Endodermal cell (in vitro differentiated cells): ENCODE measurements at regions not wholly inside any gene's neighbourhood (a gene's known extent, or its start where the extent isn't known, plus 50 kb on each side); places are given as distances from the start of the nearest gene placed in this dataset.

ENCODE experiments used
- DNase-seq: peaks from one replicate; pipeline ENCODE4 v3.0.0-alpha.2; 2017
- H3K27ac ChIP-seq: 2 replicates; pipeline ENCODE4 v1.5.1; 2013; ENCODE audit warnings: mild to moderate bottlenecking, low read depth, low read length, moderate library complexity
- H3K27me3 ChIP-seq: 2 replicates; pipeline ENCODE4 v1.6.1; 2013; ENCODE audit warnings: mild to moderate bottlenecking, low read length, moderate library complexity; ENCODE audit not compliant: insufficient read depth, control insufficient read depth, poor library complexity, severe bottlenecking
- H3K36me3 ChIP-seq: 2 replicates; pipeline ENCODE4 v1.7.0; 2013; ENCODE audit warnings: mild to moderate bottlenecking, low read length, moderate library complexity; ENCODE audit not compliant: control insufficient read depth, insufficient read depth
- H3K4me1 ChIP-seq: one replicate; pipeline ENCODE4 v1.7.0; 2013; ENCODE audit warnings: low read length; ENCODE audit not compliant: control insufficient read depth, insufficient read depth
- H3K4me3 ChIP-seq: 2 replicates; pipeline ENCODE4 v1.5.1; 2013; ENCODE audit warnings: mild to moderate bottlenecking, low read length, moderate library complexity
- H3K9ac ChIP-seq: 2 replicates; pipeline ENCODE4 v1.6.1; 2013; ENCODE audit warnings: mild to moderate bottlenecking, low read length, moderate library complexity; ENCODE audit not compliant: poor library complexity, severe bottlenecking; ENCODE audit errors: extremely low read depth
- H3K9me3 ChIP-seq: 2 replicates; pipeline ENCODE4 v1.6.1; 2013; ENCODE audit warnings: mild to moderate bottlenecking, low read length, moderate library complexity; ENCODE audit not compliant: control insufficient read depth
- H3K27ac Mint-ChIP-seq: 2 replicates; pipeline ENCODE4 v1.8.0; 2020; ENCODE audit warnings: mixed read lengths
- H3K27me3 Mint-ChIP-seq: 2 replicates; pipeline ENCODE4 v1.8.0; 2021; ENCODE audit warnings: mild to moderate bottlenecking, mixed read lengths; ENCODE audit not compliant: insufficient read depth
- H3K36me3 Mint-ChIP-seq: 2 replicates; pipeline ENCODE4 v1.8.0; 2020; ENCODE audit warnings: low read depth, mixed read lengths
- H3K4me1 Mint-ChIP-seq: 2 replicates; pipeline ENCODE4 v1.8.0; 2020; ENCODE audit warnings: mixed read lengths
- H3K4me3 Mint-ChIP-seq: 2 replicates; pipeline ENCODE4 v1.8.0; 2020; ENCODE audit warnings: mild to moderate bottlenecking, moderate library complexity, mixed read lengths
- H3K9me3 Mint-ChIP-seq: 2 replicates; pipeline ENCODE4 v1.8.0; 2020; ENCODE audit warnings: mild to moderate bottlenecking, mixed read lengths
- CTCF ChIP-seq: fragments of 200-600 bp; sonication (generic); conservative IDR thresholded peaks from 2 replicates; pipeline ENCODE4 v1.5.0; 2021; ENCODE audit warnings: antibody characterized with exemption, mild to moderate bottlenecking
- WGBS, 2 experiments: methylation state at CpG; one replicate each; pipeline versions ENCODE4 v1.1.5 to v1.1.7; 2013; ENCODE audit warnings: missing lambda C conversion rate in 2 of 2, mixed read lengths in 1 of 2; ENCODE audit not compliant: insufficient coverage in 1 of 2, insufficient read length in 1 of 2; 5-methylcytosine and 5-hydroxymethylcytosine counted together

- Histone ChIP-seq H3K27ac (no peak overlapping the region), H3K4me3 (no peak overlapping the region), H3K9ac (no peak overlapping the region), H3K9me3 (peaks cover 5% of the 10 kb centered on the region), H3K27me3 (no peaks in the 10 kb centered on the region), H3K36me3 (no peaks in the 10 kb centered on the region), H3K4me1 (peaks cover 7% of the 10 kb centered on the region)
- WGBS, 2 experiments, result 90 to 95% methylated on average over 4 to 5 of the region's 5 CpGs
- H3K36me3 Mint-ChIP-seq, result no peaks in the 10 kb centered on the region
- peaks cover 3% of the 10 kb centered on the region for H3K9me3 Mint-ChIP-seq
- peaks cover 1% of the 10 kb centered on the region for H3K27me3 Mint-ChIP-seq
- no peak for TF ChIP-seq CTCF
- H3K4me3 Mint-ChIP-seq, result no peak overlapping the region
- H3K4me1 Mint-ChIP-seq, result peaks cover 25% of the 10 kb centered on the region
- peak; percentile 12 for DNase-seq
- H3K27ac Mint-ChIP-seq, result no peak overlapping the region
These were observed 188.5 kb downstream of the FAM43A start for GRCh38 chr3:194874206-194874605.

GRCh38 chr3:194874783-194875182, 189.1 kb downstream of the FAM43A start:
- Mint-ChIP-seq H3K27me3 (peaks cover 1% of the 10 kb centered on the region), H3K4me3 (no peak overlapping the region)
- peak; percentile 23 for DNase-seq

GRCh38 chr3:194875581-194876402, 190.1 kb downstream of the FAM43A start:
- peaks cover 23% of the 10 kb centered on the region for H3K4me1 Mint-ChIP-seq
- no peak overlapping the region for H3K4me3 ChIP-seq
- no peak for TF ChIP-seq CTCF
- H3K4me1 ChIP-seq, result peaks cover 7% of the 10 kb centered on the region
- H3K4me3 Mint-ChIP-seq, result no peak overlapping the region
- H3K27ac Mint-ChIP-seq, result no peak overlapping the region
- no peaks in the 10 kb centered on the region for H3K9me3 Mint-ChIP-seq
- no peaks in the 10 kb centered on the region for H3K27me3 Mint-ChIP-seq
- peak; percentile 8 for DNase-seq
- H3K9me3 ChIP-seq, result no peaks in the 10 kb centered on the region
- H3K27me3 ChIP-seq, result no peaks in the 10 kb centered on the region
- no peak overlapping the region for H3K27ac ChIP-seq
- 86 to 88% methylated on average over 18 to 20 of the region's 20 CpGs for WGBS, 2 experiments
- H3K36me3 Mint-ChIP-seq, result no peaks in the 10 kb centered on the region
- no peaks in the 10 kb centered on the region for H3K36me3 ChIP-seq
- H3K9ac ChIP-seq, result no peak overlapping the region

More at GRCh38 chr3:194874783-194875182, 189.1 kb downstream of the FAM43A start:
- Mint-ChIP-seq H3K4me1 (peaks cover 25% of the 10 kb centered on the region), H3K36me3 (no peaks in the 10 kb centered on the region), H3K27ac (no peak overlapping the region), H3K9me3 (peaks cover 3% of the 10 kb centered on the region)
- Histone ChIP-seq H3K27ac (no peak overlapping the region), H3K27me3 (no peaks in the 10 kb centered on the region), H3K9me3 (peaks cover 5% of the 10 kb centered on the region), H3K36me3 (no peaks in the 10 kb centered on the region), H3K4me1 (peaks cover 7% of the 10 kb centered on the region), H3K9ac (no peak overlapping the region), H3K4me3 (no peak overlapping the region)
- no peak for TF ChIP-seq CTCF
- 69 to 84% methylated on average over 5 to 9 of the region's 9 CpGs for WGBS, 2 experiments
